ENCODE measurements at regions not wholly inside any gene's neighbourhood (a gene's known extent, or its start where the extent isn't known, plus 50 kb on each side); places are given as distances from the start of the nearest gene placed in this dataset.

GRCh38 chr11:79691445-79691844, 250.6 kb upstream of the TENM4 start:
- peaks cover 3% of the 10 kb centered on the region for H3K9me3 Mint-ChIP-seq (ENCODE audit: low read depth)
- no peaks in the 10 kb centered on the region for H3K4me1 Mint-ChIP-seq (ENCODE audit: low read depth)
- H3K4me3 Mint-ChIP-seq = no peak overlapping the region
- H3K36me3 Mint-ChIP-seq = no peaks in the 10 kb centered on the region
- peaks cover 2% of the 10 kb centered on the region for H3K27me3 Mint-ChIP-seq
- no peak overlapping the region for H3K27ac Mint-ChIP-seq

- H3K4me1 Mint-ChIP-seq (ENCODE audit: low read depth) = no peaks in the 10 kb centered on the region
- H3K27me3 Mint-ChIP-seq = peaks cover 2% of the 10 kb centered on the region
- no peak overlapping the region for H3K27ac Mint-ChIP-seq
- H3K36me3 Mint-ChIP-seq = no peaks in the 10 kb centered on the region
- H3K9me3 Mint-ChIP-seq (ENCODE audit: low read depth) = peaks cover 6% of the 10 kb centered on the region
- no peak overlapping the region for H3K4me3 Mint-ChIP-seq
Observed at GRCh38 chr11:79686703-79687419, 246.0 kb upstream of the TENM4 start.

- Mint-ChIP-seq H3K36me3 (no peaks in the 10 kb centered on the region), H3K4me3 (no peak overlapping the region), H3K4me1 (ENCODE audit: low read depth) (no peaks in the 10 kb centered on the region), H3K27ac (no peak overlapping the region), H3K9me3 (ENCODE audit: low read depth) (peaks cover 9% of the 10 kb centered on the region), H3K27me3 (peaks cover 2% of the 10 kb centered on the region)
Observed at GRCh38 chr11:79683930-79684329, 243.1 kb upstream of the TENM4 start.

DNA sequence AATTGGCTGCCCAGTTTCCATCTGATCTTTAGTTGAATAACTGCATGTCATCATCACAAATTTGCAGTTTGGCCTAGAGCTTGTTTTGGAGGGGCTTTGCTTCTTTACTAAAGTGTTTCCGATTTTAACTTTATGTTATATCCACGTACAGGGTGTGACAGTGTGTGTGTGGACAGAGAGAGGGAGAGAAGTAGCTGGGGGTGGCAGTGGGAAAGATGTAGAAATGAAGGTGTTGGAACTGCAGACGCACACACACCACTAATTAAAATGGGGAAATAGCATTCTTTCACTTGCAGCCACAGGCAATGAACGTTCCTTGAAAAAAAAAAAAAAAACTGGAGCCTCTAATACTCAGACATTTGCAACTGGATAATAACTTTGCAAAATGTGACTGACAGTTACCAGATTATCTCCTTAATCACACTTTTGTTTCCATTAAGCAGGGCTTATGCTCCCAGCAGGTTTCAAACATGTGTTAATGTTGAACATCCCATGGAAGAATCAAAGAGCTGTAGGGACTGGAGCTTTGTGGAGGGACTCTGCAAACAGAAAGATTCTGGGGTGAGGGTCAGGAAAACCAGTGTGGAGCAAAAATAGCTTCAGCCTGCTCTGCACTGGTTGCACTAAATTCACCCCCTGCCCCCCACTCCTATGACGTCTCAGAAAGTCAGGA, 238.1 kb upstream of the TENM4 start:
- Mint-ChIP-seq H3K36me3 (no peaks in the 10 kb centered on the region), H3K27ac (no peak overlapping the region), H3K4me1 (ENCODE audit: low read depth) (no peaks in the 10 kb centered on the region), H3K27me3 (no peaks in the 10 kb centered on the region), H3K4me3 (no peak overlapping the region), H3K9me3 (ENCODE audit: low read depth) (peaks cover 10% of the 10 kb centered on the region)

- Mint-ChIP-seq H3K4me1 (ENCODE audit: low read depth) (no peaks in the 10 kb centered on the region), H3K27me3 (no peaks in the 10 kb centered on the region), H3K4me3 (no peak overlapping the region), H3K9me3 (ENCODE audit: low read depth) (peaks cover 10% of the 10 kb centered on the region), H3K36me3 (no peaks in the 10 kb centered on the region), H3K27ac (no peak overlapping the region)
Observed at GRCh38 chr11:79676396-79676795, 235.6 kb upstream of the TENM4 start.

DNA sequence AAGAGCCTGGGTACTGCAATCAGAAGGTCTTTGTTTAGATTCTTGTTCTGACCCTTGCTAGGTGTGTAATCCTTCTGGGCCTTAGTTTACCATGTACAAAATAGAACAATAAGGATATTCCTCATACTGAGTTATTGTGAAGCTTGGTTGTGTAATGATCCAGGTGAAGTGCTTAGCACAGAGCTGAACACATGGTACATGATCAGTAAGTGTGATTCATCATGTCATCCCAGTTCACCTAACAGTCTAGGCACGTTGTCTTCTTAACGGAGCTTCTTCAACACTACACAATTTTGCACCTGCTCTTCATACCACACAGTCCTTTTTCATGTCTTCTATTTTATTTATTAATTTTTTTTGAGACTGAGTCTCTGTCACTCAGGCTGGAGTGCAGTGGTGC, 234.3 kb upstream of the TENM4 start:
- no peak overlapping the region for H3K4me3 Mint-ChIP-seq
- peaks cover 7% of the 10 kb centered on the region for H3K9me3 Mint-ChIP-seq (ENCODE audit: low read depth)
- H3K27me3 Mint-ChIP-seq = no peaks in the 10 kb centered on the region
- no peaks in the 10 kb centered on the region for H3K4me1 Mint-ChIP-seq (ENCODE audit: low read depth)
- H3K27ac Mint-ChIP-seq = no peak overlapping the region
- no peaks in the 10 kb centered on the region for H3K36me3 Mint-ChIP-seq

GRCh38 chr11:79672786-79673185, 232.0 kb upstream of the TENM4 start:
- Mint-ChIP-seq H3K36me3 (no peaks in the 10 kb centered on the region), H3K9me3 (ENCODE audit: low read depth) (no peaks in the 10 kb centered on the region), H3K27me3 (no peaks in the 10 kb centered on the region), H3K4me3 (no peak overlapping the region), H3K27ac (no peak overlapping the region), H3K4me1 (ENCODE audit: low read depth) (no peaks in the 10 kb centered on the region)

- Mint-ChIP-seq H3K4me3 (no peak overlapping the region), H3K36me3 (no peaks in the 10 kb centered on the region), H3K9me3 (ENCODE audit: low read depth) (no peaks in the 10 kb centered on the region), H3K27me3 (no peaks in the 10 kb centered on the region), H3K27ac (no peak overlapping the region), H3K4me1 (ENCODE audit: low read depth) (no peaks in the 10 kb centered on the region)
Observed at GRCh38 chr11:79671401-79671800, 230.6 kb upstream of the TENM4 start.

DNA sequence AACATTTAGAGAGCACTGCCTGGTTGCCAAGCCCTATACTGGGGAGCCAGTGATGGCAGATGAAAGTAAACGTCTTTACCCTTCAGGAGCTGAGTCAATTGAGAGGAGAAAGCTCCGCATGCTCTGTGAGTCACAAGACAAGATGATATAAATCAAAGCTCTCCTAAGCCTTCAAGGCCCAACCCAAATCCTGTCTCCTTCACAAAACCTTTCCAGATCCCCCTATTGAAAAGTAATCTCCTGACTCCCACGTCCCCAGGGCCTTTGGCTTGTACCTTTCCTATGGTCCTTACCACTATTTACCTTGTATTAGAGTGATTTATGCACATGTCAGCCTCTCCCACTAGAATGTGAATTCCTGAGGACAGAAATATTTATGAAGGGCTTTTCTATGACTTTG, 230.1 kb upstream of the TENM4 start:
- Mint-ChIP-seq H3K9me3 (ENCODE audit: low read depth) (no peaks in the 10 kb centered on the region), H3K27ac (no peak overlapping the region), H3K4me1 (ENCODE audit: low read depth) (no peaks in the 10 kb centered on the region), H3K27me3 (no peaks in the 10 kb centered on the region), H3K4me3 (no peak overlapping the region), H3K36me3 (no peaks in the 10 kb centered on the region)

GRCh38 chr11:79668575-79668974, 227.7 kb upstream of the TENM4 start:
- H3K27me3 Mint-ChIP-seq = no peaks in the 10 kb centered on the region
- H3K9me3 Mint-ChIP-seq (ENCODE audit: low read depth) = no peaks in the 10 kb centered on the region
- no peak overlapping the region for H3K27ac Mint-ChIP-seq
- no peaks in the 10 kb centered on the region for H3K4me1 Mint-ChIP-seq (ENCODE audit: low read depth)
- no peak overlapping the region for H3K4me3 Mint-ChIP-seq
- no peaks in the 10 kb centered on the region for H3K36me3 Mint-ChIP-seq

DNA sequence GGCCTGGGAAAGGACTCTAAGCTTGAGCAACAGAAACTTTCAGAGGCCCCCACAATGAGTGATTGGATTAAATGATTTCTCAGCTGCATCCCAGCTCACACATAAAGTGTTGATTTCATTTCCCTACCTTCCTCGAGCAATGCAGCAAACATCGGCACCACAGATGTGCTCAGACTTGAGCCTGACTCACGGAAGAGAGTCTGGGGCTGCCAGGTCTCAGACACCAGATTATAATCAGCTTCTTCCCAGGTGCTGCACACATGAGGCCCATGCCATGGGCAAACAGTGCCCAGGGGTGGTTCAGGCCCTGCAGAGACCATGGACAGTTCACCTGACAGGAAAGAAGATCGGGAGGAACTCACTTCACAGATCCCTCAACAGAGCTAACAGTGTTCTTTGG, 226.6 kb upstream of the TENM4 start:
- H3K27ac Mint-ChIP-seq = no peak overlapping the region
- H3K9me3 Mint-ChIP-seq (ENCODE audit: low read depth) = no peaks in the 10 kb centered on the region
- no peaks in the 10 kb centered on the region for H3K4me1 Mint-ChIP-seq (ENCODE audit: low read depth)
- H3K27me3 Mint-ChIP-seq = no peaks in the 10 kb centered on the region
- H3K4me3 Mint-ChIP-seq = no peak overlapping the region
- H3K36me3 Mint-ChIP-seq = no peaks in the 10 kb centered on the region

- no peaks in the 10 kb centered on the region for H3K4me1 Mint-ChIP-seq (ENCODE audit: low read depth)
- H3K4me3 Mint-ChIP-seq = no peak overlapping the region
- no peak overlapping the region for H3K27ac Mint-ChIP-seq
- H3K9me3 Mint-ChIP-seq (ENCODE audit: low read depth) = no peaks in the 10 kb centered on the region
- no peaks in the 10 kb centered on the region for H3K27me3 Mint-ChIP-seq
- H3K36me3 Mint-ChIP-seq = no peaks in the 10 kb centered on the region
Observed at GRCh38 chr11:79663017-79663416, 222.2 kb upstream of the TENM4 start.

- no peaks in the 10 kb centered on the region for H3K36me3 Mint-ChIP-seq
- no peak overlapping the region for H3K27ac Mint-ChIP-seq
- no peaks in the 10 kb centered on the region for H3K4me1 Mint-ChIP-seq (ENCODE audit: low read depth)
- no peaks in the 10 kb centered on the region for H3K9me3 Mint-ChIP-seq (ENCODE audit: low read depth)
- no peaks in the 10 kb centered on the region for H3K27me3 Mint-ChIP-seq
- H3K4me3 Mint-ChIP-seq = no peak overlapping the region
Observed at GRCh38 chr11:79661373-79661772, 220.5 kb upstream of the TENM4 start.

- Mint-ChIP-seq H3K27me3 (no peaks in the 10 kb centered on the region), H3K4me3 (no peak overlapping the region), H3K4me1 (ENCODE audit: low read depth) (no peaks in the 10 kb centered on the region), H3K9me3 (ENCODE audit: low read depth) (peaks cover 6% of the 10 kb centered on the region), H3K36me3 (no peaks in the 10 kb centered on the region), H3K27ac (no peak overlapping the region)
Observed at GRCh38 chr11:79648766-79649520, 208.1 kb upstream of the TENM4 start.

GRCh38 chr11:79637219-79637618, 196.4 kb upstream of the TENM4 start:
- H3K4me3 Mint-ChIP-seq = no peak overlapping the region
- H3K27me3 Mint-ChIP-seq = peaks cover 1% of the 10 kb centered on the region
- H3K27ac Mint-ChIP-seq = no peak overlapping the region
- no peaks in the 10 kb centered on the region for H3K4me1 Mint-ChIP-seq (ENCODE audit: low read depth)
- H3K9me3 Mint-ChIP-seq (ENCODE audit: low read depth) = peaks cover 9% of the 10 kb centered on the region
- H3K36me3 Mint-ChIP-seq = no peaks in the 10 kb centered on the region
